OCI-LY1 (cell line): ENCODE measurements at regions not wholly inside any gene's neighbourhood (a gene's known extent, or its start where the extent isn't known, plus 50 kb on each side); places are given as distances from the start of the nearest gene placed in this dataset.
"Not testable (repeated sequence)": the region's sequence is repeated elsewhere in the genome, so short reads cannot be mapped to it uniquely, and the experiment has no call there.

Experiments used
- H2AFZ ChIP-seq: fragments of 200-600 bp; sonication (generic), shearing (Covaris generic); 2 replicates; pipeline ENCODE4 v1.6.0; 2014; ENCODE audit warnings: antibody characterized with exemption, mild to moderate bottlenecking, low read length
- H3F3A ChIP-seq: fragments of 200-600 bp; sonication (generic), shearing (Covaris generic); 2 replicates; pipeline ENCODE4 v1.6.0; 2014; ENCODE audit warnings: mild to moderate bottlenecking, antibody characterized with exemption, low read length, moderate library complexity; ENCODE audit not compliant: insufficient read depth
- H3K27ac ChIP-seq: fragments of 200-600 bp; sonication (generic); 2 replicates; pipeline ENCODE4 v1.5.1; 2014; ENCODE audit warnings: low read length, mixed run types, mild to moderate bottlenecking, low read depth; ENCODE audit not compliant: poor library complexity, severe bottlenecking
- H3K27me3 ChIP-seq: fragments of 200-600 bp; sonication (generic); 2 replicates; pipeline ENCODE4 v1.6.0; 2014; ENCODE audit warnings: antibody characterized with exemption, mild to moderate bottlenecking, low read length, moderate library complexity; ENCODE audit not compliant: insufficient read depth
- H3K36me3 ChIP-seq: fragments of 200-600 bp; sonication (generic); 2 replicates; pipeline ENCODE4 v1.6.1; 2014; ENCODE audit warnings: mild to moderate bottlenecking, antibody characterized with exemption, low read length, moderate library complexity, mixed read lengths; ENCODE audit not compliant: insufficient read depth
- H3K4me1 ChIP-seq: fragments of 200-600 bp; sonication (generic); 2 replicates; pipeline ENCODE4 v1.5.1; 2014; ENCODE audit warnings: mild to moderate bottlenecking, low read length, moderate library complexity; ENCODE audit not compliant: insufficient read depth, severe bottlenecking
- H3K4me2 ChIP-seq: fragments of 200-600 bp; sonication (generic), shearing (Covaris generic); 2 replicates; pipeline ENCODE4 v1.6.1; 2014; ENCODE audit warnings: low read length
- H3K4me3 ChIP-seq: fragments of 200-600 bp; sonication (generic); 2 replicates; pipeline ENCODE4 v1.5.1; 2014; ENCODE audit warnings: low read length, low read depth, mild to moderate bottlenecking, mixed read lengths; ENCODE audit not compliant: poor library complexity, severe bottlenecking
- H3K79me2 ChIP-seq: fragments of 200-600 bp; shearing (Covaris generic); 2 replicates; pipeline ENCODE4 v1.6.1; 2016; ENCODE audit warnings: mixed run types, low read length, mixed read lengths; ENCODE audit not compliant: insufficient read depth
- H3K9ac ChIP-seq: fragments of 200-600 bp; sonication (generic), shearing (Covaris generic); 2 replicates; pipeline ENCODE4 v1.6.1; 2014; ENCODE audit warnings: mild to moderate bottlenecking, low read length, mixed read lengths
- H3K9me2 ChIP-seq: fragments of 200-600 bp; sonication (generic), shearing (Covaris generic); 2 replicates; pipeline ENCODE4 v1.6.1; 2014; ENCODE audit warnings: low read depth, mild to moderate bottlenecking, low read length, mixed read lengths
- H3K9me3 ChIP-seq: fragments of 200-600 bp; shearing (Covaris generic); 2 replicates; pipeline ENCODE4 v1.6.1; 2014; ENCODE audit warnings: low read length, mixed read lengths
- H4K20me1 ChIP-seq: fragments of 200-600 bp; sonication (generic), shearing (Covaris generic); 2 replicates; pipeline ENCODE4 v1.6.0; 2016; ENCODE audit warnings: mild to moderate bottlenecking, low read length; ENCODE audit not compliant: insufficient read depth
- EZH2 ChIP-seq: fragments of 200-600 bp; sonication (generic), shearing (Covaris generic); IDR thresholded peaks from 2 replicates; pipeline ENCODE4 v1.8.0; 2017; ENCODE audit warnings: borderline replicate concordance, mixed run types, mild to moderate bottlenecking, antibody characterized with exemption, low read length, moderate library complexity, mixed read lengths
- TF ChIP-seq, protein P1 (sequence below): fragments of 200-600 bp; sonication (generic), shearing (Covaris generic); IDR thresholded peaks from 2 replicates; pipeline ENCODE4 v1.5.1; 2017; ENCODE audit warnings: mild to moderate bottlenecking, antibody characterized with exemption, low read length, moderate library complexity, mixed read lengths

DNA sequence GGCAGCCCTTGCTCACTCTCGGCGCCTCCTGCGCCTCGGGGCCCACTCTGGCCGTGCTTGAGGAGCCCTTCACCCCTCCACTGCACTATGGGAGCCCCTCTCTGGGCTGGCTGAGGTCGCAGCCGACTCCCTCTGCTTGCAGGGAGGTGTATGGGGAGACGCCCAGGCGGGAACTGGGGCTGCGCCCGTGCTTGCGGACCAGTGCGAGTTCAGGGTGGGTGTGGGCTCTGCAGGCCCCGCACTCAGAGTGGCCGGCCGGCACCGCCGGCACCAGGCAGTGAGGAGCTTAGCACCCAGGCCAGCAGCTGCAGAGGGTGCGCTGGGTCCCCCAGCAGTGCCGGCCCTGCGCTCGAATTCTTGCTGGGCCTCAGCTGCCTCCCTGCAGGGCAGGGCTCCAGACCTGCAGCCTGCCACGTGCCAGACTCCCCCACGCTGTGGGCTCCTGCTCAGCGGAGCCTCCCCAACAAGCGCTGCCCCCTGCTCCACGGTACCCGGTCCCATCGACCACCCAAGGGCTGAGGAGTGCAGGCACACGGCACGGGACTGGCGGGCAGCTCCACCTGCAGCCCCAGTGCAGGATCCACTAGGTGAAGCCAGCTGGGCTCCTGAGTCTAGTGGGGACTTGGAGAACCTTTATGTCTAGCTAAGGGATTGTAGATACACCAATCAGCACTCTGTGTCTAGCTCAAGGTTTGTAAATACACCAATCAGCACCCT, 54.0 kb upstream of the WWC2 start:
- not testable (repeated sequence) for H3K4me2 ChIP-seq, H3K27ac ChIP-seq, H3K27me3 ChIP-seq, H3K36me3 ChIP-seq, H2AFZ ChIP-seq, H3K9me2 ChIP-seq, H3K79me2 ChIP-seq, H3K4me3 ChIP-seq, H3F3A ChIP-seq, H4K20me1 ChIP-seq, H3K9ac ChIP-seq, H3K4me1 ChIP-seq, H3K9me3 ChIP-seq

DNA sequence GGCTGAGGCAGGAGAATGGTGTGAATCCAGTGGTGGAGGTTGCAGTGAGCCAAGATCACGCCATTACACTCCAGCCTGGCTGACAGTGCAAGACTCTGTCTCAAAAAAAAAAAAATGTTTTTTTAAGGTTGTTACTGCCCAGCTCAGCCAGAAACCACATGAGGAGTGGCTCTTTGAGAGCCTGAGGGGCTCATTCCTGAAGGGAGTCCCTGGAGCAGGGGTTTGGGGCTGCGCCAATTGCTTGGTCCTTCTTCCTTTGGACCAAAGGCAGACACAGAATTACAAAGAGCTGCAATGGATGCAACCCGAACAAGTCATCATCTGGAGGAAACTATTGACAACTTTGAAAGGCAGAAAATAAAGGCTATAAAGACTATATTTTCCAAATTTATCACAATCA, 60.6 kb upstream of the WWC2 start:
- Histone ChIP-seq H3K36me3 (no peaks in the 10 kb centered on the region), H3K9ac (no peak overlapping the region), H4K20me1 (no peaks in the 10 kb centered on the region), H3K27me3 (no peaks in the 10 kb centered on the region; the same call in 1 of the 2 replicates), H3F3A (no peaks in the 10 kb centered on the region), H3K27ac (no peak overlapping the region), H3K4me3 (no peak overlapping the region), H3K9me3 (no peaks in the 10 kb centered on the region), H3K4me2 (no peak overlapping the region), H3K4me1 (no peaks in the 10 kb centered on the region), H3K9me2 (no peaks in the 10 kb centered on the region), H3K79me2 (no peaks in the 10 kb centered on the region), H2AFZ (no peak overlapping the region)
- no peak for TF ChIP-seq EZH2
- TF ChIP-seq, protein P1, sequence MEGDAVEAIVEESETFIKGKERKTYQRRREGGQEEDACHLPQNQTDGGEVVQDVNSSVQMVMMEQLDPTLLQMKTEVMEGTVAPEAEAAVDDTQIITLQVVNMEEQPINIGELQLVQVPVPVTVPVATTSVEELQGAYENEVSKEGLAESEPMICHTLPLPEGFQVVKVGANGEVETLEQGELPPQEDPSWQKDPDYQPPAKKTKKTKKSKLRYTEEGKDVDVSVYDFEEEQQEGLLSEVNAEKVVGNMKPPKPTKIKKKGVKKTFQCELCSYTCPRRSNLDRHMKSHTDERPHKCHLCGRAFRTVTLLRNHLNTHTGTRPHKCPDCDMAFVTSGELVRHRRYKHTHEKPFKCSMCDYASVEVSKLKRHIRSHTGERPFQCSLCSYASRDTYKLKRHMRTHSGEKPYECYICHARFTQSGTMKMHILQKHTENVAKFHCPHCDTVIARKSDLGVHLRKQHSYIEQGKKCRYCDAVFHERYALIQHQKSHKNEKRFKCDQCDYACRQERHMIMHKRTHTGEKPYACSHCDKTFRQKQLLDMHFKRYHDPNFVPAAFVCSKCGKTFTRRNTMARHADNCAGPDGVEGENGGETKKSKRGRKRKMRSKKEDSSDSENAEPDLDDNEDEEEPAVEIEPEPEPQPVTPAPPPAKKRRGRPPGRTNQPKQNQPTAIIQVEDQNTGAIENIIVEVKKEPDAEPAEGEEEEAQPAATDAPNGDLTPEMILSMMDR, result no peak

DNA sequence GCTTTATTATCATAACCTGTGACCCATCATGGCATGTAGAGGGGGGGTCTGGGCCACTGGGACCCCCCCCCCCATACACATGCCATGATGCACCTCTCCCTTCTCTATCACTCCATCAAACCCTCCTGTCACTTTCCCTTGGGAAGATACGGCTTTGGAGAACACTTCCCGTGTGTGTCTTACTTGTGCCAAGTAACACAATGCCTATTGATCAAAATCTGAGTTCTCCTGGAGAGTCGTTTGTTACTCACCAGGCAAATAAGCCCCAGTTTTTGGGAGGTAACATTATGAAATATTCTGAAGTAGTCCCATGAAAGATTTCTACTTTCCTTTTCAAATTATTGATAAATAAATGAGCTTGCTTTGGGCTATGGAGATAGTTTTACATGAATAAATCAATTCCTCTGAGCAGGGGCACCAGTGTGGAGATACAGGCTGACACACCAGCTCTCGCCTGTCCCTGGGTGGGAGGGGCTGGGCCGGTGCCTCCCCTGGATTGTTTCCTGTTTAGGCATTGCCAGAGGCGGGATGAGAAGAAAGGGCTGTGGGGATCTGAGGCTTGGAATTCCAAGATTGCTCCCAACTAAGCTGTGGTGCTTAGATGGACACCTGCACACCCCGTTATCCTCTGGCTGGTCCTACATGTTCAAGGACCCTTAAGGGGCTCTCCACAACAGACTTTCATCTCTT, 63.2 kb upstream of the WWC2 start:
- Histone ChIP-seq H2AFZ (no peak overlapping the region), H3K4me2 (no peak overlapping the region), H3K79me2 (no peaks in the 10 kb centered on the region), H3K9me3 (no peaks in the 10 kb centered on the region), H3K36me3 (no peaks in the 10 kb centered on the region), H3K9ac (no peak overlapping the region), H3K4me3 (no peak overlapping the region), H3K27me3 (no peaks in the 10 kb centered on the region; the same call in 1 of the 2 replicates), H3K9me2 (no peaks in the 10 kb centered on the region), H4K20me1 (no peaks in the 10 kb centered on the region), H3F3A (no peaks in the 10 kb centered on the region), H3K27ac (no peak overlapping the region), H3K4me1 (no peaks in the 10 kb centered on the region)
- TF ChIP-seq, protein P1, result no peak
- no peak for TF ChIP-seq EZH2
